HG03280 (cell line): ENCODE measurements at regions not wholly inside any gene's neighbourhood (a gene's known extent, or its start where the extent isn't known, plus 50 kb on each side); places are given as distances from the start of the nearest gene placed in this dataset.

ENCODE experiments used
- ATAC-seq: cut with Tn5 transposase; IDR thresholded peaks from one replicate; pipeline ENCODE4 v1.9.1; 2021; ENCODE audit warnings: mild to moderate bottlenecking, moderate library complexity; ENCODE audit not compliant: unreplicated experiment

GRCh38 chrX:20438871-20439526 is 172.3 kb upstream of the RPS6KA3 start:
- ATAC-seq = no peak

GRCh38 chrX:20437683-20438082 is 171.0 kb upstream of the RPS6KA3 start:
- ATAC-seq = no peak

GRCh38 chrX:20435913-20436312 is 169.2 kb upstream of the RPS6KA3 start:
- no peak for ATAC-seq

GRCh38 chrX:20434986-20435385 is 168.3 kb upstream of the RPS6KA3 start:
- ATAC-seq = no peak

- no peak for ATAC-seq
Observed at GRCh38 chrX:20433388-20433775, 166.7 kb upstream of the RPS6KA3 start.

- no peak for ATAC-seq
Observed at GRCh38 chrX:20432746-20433387, 166.2 kb upstream of the RPS6KA3 start.

- no peak for ATAC-seq
Observed at GRCh38 chrX:20432048-20432447, 165.3 kb upstream of the RPS6KA3 start.

GRCh38 chrX:20431486-20431885 is 164.8 kb upstream of the RPS6KA3 start:
- ATAC-seq = no peak

- no peak for ATAC-seq
Observed at GRCh38 chrX:20427173-20427770, 160.6 kb upstream of the RPS6KA3 start.

GRCh38 chrX:20421697-20422096 is 155.0 kb upstream of the RPS6KA3 start:
- ATAC-seq = no peak

GRCh38 chrX:20421275-20421674 is 154.6 kb upstream of the RPS6KA3 start:
- ATAC-seq = no peak

- no peak for ATAC-seq
Observed at GRCh38 chrX:20420058-20420457, 153.3 kb upstream of the RPS6KA3 start.

- peak; percentile 84 for ATAC-seq
Observed at GRCh38 chrX:20418379-20419150, 151.9 kb upstream of the RPS6KA3 start.

- ATAC-seq = no peak
Observed at GRCh38 chrX:20414762-20415445, 148.2 kb upstream of the RPS6KA3 start.

- no peak for ATAC-seq
Observed at GRCh38 chrX:20414066-20414465, 147.4 kb upstream of the RPS6KA3 start.

GRCh38 chrX:20412871-20413486 is 146.3 kb upstream of the RPS6KA3 start:
- no peak for ATAC-seq

- ATAC-seq = no peak
Observed at GRCh38 chrX:20410540-20410939, 143.8 kb upstream of the RPS6KA3 start.

GRCh38 chrX:20409991-20410390 is 143.3 kb upstream of the RPS6KA3 start:
- no peak for ATAC-seq

- no peak for ATAC-seq
Observed at GRCh38 chrX:20402956-20403355, 136.2 kb upstream of the RPS6KA3 start.

GRCh38 chrX:20399728-20400414 is 133.2 kb upstream of the RPS6KA3 start:
- ATAC-seq = no peak
